Brain pericyte (primary cell): ENCODE measurements at regions not wholly inside any gene's neighbourhood (a gene's known extent, or its start where the extent isn't known, plus 50 kb on each side); places are given as distances from the start of the nearest gene placed in this dataset.

ENCODE experiments used
- DNase-seq: peaks from one replicate; pipeline ENCODE4 v3.0.0-alpha.2; 2012; ENCODE audit warnings: low read depth, low spot score

DNA sequence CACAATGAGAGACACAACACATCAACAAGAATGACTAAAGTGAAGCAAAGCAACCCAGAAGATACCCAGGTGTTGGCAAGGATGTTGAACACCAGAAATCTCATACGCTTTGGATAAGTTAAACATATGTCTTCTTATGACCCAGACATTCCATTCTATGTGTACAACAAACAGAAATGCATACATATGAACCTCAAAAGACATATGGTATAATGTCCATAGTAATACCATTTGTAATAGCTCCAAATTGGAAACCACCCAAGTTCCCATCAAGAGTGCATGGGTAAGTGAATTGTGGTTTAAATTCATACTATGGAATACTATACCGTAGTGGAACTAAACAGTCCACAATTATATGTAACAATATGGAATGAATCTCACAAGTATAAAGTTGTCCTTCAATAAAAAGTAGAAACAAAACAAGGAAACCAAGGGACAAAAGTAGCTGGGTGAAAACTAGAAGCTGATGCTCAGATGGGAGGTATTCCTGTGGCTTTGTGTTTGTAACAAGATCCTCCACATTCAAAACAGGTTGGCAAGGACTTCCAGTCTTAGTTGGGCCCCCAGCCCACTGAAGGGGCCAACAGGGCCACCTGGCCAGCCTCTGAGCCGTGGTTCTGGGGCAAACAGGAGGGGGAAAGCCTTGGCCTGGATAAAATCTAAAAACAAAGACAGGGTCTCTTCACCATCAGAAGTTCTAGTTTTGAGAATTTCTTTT lies 171.8 kb upstream of the PITX1 start:
- no peak for DNase-seq

DNA sequence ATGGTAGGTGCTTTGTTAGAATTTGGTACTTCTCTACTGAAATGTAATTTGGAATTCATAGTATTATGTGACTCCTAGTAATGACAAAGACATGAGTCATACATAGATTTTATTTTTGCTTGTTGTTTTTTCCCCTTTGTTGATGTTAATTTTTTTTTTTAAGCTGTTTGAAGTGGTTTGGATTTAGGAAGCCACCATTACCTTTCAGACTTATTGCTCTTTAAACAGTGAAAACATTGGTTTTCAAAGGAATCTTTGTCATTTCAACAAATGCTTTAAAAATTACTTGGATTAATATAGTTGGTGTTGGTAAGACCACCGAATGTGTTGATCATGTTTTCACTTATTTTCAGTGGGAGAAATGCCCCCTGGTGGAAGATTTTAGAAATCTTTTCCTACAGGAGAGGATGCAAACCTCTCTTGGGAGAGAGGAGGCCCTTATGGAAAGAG lies 170.1 kb upstream of the PITX1 start:
- DNase-seq: no peak

DNA sequence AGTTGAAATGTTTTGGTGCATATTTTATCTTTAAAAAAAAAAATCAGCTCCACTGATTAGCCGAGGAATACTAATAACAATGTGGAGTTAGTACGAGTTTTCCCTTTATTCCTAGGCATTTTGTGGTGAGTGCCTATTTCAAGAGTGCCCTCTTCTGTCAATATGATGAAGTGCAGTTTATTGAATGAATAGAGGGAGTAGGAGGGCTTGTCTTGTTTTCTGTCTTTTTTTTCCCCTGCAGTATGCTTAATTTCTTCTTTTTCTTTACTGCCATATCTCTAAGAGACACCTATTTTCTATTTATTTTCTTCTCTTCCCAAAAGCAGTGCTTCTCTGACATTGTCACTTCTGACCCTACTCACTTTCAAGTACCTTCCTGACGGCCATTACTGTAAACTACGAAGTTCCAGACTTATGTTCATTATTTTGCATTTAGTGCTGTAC lies 169.6 kb upstream of the PITX1 start:
- DNase-seq: no peak

DNA sequence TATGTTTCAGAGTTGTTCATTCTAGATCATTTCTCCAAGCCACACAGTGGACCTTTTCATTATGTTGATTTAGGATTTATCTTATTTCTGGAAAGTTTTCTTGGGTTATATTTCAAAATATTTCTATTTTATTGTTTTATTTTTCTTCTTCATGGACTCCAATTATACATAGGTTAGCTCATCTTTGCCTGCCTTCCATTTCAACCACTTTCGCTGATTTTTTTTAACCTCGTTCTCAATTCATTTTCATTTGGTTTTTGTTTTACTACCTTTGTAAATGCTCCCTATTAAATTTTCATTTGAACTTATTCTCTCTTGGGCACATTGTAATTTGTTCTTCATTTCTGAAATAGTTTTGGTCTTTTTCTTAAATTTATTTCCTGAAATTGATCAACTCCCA lies 169.0 kb upstream of the PITX1 start:
- no peak for DNase-seq

DNA sequence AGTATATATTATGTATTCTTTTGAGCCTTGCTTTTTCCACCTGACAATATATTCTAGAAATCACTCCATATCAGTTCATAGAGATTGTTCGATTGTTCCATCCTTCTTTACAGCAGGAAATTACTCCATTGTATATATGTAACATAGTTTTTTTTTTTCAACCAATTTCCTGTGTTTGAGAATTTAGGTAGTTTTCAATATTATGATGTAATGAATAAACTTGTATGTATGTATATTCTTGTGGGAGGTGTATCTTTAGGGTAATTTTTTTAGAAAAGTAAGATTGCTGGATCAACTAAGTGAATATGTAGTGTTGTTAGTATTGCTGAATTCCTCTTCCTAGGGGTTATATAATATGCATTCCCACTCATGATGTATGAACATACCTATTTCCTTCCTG lies 165.9 kb upstream of the PITX1 start:
- DNase-seq: no peak

DNA sequence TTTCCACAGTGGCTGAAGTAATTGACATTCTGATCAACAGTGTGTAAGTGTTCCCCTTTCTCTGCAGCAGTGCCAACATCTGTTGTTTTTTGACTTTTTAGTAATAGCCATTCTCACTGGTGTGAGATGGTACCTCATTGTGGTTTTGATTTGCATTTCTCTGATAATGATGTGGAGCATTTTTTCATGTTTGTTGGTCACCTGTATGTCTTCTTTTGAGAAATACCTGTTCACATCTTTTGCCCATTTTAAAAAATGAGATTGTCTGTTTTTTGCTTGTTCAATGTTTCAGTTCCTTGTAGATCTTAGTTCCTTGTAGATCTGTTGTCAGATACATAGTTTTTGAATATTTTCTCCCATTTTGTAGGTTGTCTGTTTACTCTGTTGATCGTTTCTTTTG lies 162.5 kb upstream of the PITX1 start:
- no peak for DNase-seq

DNA sequence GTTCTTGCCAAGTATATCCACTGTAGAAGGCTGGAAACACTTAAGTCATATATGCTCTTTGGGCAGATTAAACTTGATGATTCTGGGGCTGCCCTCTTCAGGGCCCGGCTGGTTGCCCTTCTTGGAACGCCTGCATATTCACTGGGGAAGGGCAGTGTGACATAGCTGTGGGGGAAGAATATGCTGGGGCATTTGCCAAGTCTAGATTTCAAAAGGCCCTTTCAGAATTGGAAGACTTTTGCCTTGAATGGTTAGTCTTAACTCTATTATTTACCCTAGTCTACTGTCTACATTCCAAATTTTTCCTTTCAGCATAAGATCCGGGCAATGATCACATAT lies 161.2 kb upstream of the PITX1 start:
- no peak for DNase-seq

DNA sequence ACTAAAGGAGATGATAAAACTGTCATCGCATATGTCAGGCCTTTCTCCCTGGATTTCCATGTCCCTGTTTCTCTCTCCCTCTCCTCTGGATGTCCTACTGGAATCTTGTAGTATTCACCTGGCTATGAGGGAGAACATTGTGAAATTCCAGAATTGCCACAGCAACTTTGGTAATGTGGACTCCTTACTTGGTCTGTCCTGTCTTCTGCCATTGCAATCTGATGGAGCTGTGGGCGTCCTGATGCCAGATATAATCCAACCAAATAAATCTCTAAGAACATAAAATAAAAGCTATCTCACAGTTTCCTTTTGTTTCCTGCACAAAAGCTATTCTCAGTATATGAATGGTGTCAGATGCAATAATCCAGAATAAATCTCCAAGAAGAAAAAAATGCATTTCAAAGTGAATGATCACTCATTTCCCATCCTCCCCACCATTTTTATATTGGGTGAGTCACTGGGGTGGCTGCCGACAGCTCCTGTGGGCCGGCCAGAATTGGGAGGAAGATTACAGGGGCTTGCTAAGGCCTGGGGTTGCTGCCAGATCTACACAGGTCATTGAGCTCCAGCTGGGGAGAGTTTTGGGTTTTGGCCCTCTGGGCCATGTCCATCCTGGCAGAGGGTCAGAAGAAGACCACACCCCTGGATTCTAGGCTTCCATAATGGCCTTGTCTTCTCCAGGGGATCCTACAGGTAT lies 160.7 kb upstream of the PITX1 start:
- no peak for DNase-seq

DNA sequence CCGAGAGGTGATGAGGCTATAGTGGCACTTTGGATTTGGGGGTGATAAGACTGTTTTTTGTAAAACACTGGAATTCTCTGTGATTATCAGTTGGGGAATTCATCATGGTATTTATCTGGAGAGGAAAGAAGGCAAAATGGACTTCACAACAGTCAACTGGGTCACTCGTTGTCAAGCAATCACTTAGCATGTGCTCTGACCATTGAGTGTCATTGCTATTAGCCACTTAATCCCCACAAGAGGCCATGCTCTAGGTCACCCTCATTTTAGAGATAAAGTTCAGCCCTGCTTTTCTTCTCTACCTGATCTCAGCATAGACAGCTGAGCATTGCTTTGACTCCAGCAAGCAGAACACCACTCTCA lies 160.1 kb upstream of the PITX1 start:
- no peak for DNase-seq

DNA sequence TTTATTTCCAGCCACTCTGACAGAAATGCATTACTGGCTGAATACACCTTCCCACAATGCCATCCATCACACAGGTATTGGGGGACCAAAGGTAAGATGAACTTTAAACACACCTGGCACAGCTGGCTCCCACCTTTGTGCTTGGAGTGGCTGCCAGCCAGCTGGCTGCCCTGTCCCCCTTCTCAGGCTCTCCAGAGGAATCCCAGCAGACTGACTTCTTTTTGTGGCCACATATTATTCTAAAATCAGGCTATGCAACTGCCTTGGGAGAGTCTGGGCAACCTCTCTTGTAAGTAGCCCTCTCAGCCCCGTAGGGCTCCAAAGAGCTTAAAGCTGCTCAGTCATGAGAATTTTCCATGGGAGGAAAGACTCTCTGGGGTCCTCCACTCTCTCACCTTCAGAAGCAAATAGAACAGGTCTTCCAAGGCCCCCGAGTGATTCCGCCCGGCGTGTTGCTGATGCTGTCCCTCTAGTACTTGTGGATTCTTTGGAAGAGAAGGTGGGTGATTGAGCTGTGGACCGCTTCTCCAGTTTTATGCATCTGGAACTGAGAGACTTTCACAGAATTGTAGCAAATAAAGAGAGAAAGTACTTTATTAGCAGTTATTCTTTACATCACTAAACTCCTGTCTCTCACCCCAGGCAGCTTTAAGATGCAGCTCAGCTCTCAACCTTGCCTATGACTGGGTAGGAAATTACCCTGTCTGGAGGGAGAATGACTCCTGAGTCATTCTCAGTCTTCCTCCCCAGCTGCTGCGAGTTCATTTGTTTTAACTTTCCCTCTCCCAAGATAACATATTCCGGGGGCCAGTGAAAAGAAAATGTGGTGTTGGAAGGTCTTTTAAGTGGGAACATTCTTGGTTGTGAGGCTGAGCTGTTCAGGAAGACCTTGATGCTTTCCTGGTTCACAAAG lies 159.4 kb upstream of the PITX1 start:
- no peak for DNase-seq

DNA sequence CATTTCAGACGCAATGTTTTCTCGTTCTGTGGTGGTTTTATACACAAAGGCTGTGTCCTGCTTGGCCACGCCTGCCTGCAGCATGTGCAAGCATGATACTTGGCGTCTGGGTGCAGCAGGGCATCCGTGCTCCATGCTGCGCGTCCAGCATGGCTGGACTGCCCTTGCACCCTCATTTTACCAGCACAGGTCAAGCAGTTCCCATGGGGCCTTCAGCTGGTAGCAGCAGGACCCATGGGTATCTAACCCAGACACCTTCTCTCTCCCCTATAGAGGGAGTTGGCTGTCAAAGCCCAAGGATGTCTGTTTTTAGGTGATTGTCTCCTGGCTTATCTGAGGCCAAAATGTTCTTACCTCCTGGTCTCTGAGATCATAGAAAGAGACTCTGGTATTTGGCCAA lies 158.3 kb upstream of the PITX1 start:
- DNase-seq: no peak

DNA sequence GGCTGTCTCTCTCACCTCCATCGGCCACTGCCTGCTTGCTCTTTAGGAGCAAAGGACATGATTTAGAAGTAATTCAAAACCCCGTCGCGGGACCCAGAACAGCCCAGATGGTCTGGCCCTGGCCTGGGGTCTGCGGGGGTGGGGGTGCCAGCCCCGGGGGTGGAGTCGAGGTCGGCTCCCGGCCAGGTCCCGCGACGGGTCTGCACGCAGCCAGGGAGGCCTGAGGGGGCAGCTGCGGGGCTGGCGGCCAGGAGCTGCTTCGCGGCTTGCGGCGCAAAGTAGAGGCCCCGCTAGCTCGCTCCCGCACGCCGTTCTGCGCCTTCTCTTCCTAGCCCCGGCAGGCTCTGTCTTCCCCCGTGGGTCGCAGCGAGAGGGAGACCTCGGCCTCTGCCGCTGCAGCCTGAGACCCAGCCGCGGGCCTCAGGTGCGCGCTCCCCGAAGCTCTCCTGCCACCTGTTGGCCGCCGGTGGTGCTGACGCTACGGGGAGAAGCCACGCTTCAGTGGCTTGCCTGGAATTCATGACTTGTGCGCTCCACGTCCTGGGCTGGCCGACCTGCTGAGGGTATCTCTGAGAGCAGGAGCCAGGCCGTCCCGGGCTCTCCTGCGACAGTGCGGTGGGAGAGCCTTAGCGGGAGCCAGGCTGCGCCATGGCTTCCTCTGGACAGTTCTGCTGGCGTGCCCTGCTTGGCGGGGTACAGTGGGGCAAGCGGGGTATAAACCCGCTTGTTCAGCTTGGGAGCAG lies 157.2 kb upstream of the PITX1 start:
- DNase-seq: peak; percentile 11

DNA sequence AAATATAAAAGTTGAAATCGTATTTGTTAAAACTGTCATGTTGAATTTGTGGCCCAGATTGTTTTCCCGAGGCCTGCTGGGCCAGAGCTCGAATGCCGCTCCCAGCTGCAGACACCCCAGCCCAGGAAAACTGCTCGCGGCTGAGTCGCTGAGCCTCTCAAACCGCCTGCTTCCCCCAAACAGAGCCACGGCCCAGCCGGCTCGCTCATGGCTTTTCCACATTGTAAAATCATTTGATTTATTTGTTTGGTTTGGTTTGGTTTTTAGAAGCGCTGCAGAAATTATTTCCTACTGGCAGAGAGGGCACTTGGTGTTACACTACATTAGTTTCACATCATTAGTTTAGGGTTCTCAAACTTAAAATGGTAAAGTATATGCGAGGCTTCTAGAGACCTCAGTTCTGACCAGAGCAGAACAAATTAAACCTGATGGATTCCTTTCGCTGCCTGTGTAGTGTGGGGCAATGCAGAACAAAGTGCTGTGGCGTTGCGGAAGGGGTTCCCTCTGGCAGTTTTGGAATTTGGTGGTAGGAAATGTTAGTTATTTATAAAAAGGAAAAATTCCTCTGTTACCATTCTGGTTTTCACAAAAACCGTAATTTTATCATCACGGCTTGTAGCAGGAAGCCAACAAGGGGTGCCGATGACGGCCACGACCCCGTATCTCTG lies 156.5 kb upstream of the PITX1 start:
- DNase-seq: no peak

DNA sequence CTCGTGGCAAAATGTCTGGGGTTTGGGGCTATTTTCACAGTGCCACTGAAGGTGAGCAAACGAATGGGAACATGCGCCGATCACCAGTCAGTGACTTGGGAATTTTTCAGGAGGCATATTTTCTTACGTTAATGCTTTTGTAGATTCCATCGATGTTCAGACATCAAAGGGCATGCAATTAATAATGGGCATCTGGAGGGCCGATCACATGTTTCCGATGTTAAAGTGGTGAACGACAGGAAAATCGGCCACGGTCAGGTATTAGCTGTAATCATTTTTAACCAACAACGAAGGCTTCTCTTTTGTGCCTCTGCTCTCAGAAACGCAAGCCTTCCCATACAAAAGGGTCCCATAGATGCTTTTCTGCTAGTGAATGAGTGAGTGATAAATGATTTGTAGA lies 155.0 kb upstream of the PITX1 start:
- DNase-seq: no peak

DNA sequence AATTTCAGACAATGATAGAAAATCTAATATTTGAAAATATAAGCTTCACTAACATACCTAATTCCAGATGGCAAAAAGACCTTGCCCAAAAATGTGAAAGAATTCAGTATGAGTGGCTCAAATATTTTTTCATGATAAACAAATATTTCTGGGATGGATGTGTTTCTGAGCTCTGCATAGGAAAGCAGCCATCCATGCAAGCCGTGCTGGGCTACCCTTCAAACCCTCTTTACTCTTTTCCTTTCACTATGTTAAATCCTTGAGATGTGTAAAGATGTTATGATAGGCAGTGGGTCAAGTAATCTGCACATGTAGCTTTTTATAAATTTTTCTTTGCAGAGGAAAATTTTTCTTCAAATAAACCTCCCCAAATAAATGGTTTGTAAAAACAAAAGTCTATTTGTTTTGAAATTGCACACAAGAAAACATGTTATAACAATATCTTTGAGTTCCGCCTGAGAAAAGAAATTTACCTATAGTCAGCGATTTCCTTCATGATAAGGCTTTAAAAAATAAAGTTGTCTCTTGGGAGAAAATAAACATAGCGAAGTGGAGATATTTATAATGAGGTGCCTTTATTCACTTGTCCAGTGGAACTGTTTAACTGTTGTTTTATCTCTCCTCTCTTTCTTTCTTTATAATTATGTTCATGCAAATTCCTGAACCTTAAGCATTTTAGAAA lies 154.3 kb upstream of the PITX1 start:
- DNase-seq: no peak

DNA sequence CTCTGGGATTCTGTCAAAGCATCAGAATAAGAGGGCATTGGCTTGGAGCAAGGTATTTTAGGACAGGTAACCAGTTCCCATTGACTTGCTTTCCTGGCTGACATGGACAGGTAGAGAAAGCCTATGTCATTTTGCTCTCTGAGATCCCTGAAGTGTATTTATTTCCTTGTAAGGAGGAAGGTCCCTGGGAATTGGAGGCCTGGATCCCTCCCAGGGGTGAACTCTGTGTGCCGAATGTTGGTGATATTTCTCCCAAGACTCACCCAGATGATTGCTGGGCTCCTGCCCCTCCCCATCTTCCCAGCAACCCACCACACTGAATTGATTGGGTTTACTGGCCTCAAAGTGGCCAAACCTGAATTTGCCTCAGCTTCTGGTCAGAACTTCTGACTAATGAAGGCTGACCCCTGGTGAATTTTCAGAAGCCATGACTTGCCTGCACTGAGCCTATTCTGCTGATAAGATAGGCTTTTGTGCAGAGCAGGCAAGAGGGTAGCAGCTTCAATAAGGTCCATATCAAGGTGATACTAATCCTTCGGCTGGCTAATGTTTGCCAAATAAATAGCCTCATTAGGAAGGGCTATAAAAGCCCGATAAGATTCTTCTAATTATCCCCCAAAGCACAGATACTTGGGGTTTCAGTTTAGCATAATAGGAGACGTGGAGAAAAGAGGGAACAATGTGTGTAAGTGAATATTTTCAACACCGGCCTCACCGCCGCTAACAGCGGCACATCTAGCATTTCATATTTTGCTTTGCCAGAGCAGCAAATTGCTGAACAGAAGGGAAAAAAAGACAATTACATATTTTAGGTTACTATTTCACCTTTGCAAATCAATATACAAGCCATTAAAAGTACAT lies 152.9 kb upstream of the PITX1 start:
- DNase-seq: no peak

DNA sequence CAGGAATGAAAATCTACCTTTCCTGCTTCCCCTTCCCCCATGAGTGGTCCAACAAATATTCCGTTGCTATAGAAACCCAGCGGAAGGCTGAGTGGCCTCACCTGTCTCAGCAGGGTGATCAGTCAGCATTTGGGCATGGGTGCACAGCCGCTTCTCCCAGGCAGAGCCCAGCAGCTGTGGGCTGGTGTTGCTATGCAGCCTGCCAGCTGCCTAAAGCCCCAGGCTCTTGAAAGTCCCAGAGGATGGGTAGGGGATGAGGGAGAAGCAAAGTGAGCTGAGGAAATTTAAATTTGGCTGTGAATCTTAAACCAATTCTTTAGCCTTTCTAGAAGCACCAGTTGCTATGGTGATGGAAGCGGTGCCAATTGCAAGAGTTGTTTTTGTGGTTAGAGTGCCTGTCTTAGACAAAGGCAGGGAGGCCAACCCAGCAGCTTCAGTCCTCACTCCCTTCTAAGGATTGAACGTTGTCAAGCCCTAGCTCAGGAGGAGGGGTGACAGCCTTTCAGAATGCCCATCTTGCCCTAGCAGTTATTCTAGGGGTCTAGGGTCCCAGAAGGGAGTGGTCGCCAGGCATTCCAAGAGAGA lies 151.5 kb upstream of the PITX1 start:
- no peak for DNase-seq

DNA sequence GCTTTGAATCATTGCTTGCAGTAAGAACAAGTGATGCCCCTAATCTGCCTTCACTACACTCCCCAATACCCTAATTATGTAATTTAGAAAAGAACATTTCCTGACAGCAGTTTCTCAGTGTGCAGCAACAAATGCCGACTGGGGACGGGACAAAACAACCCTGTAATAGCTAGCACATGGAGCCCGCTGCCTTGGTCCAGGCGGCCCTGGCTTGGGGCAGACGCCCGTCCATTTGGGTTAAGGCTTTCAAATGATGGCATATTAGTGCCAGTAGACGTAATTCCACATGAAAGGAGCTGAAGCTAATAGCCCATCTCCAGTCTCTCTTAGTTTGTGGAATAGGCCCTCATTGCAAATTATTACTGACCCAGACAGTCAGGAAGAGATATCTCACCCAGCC lies 150.6 kb upstream of the PITX1 start:
- DNase-seq: no peak

DNA sequence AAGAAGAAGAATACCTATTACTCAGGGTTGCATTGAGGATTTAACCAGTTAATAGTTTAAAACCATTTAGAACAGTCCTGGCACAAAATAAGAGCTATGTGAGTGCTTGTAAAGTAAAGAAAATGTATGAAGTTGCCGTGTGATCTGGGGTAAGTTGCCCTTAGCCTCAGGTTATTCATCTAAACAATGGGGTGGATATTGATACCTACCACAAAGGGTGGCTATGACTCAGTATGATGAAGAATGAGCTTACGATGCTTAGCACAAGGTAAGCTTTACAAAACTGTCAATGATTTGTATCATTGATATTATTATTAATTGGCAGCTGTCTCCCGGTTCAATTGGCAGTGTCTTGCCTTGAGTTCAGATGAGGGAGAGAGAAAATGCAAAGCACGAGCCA lies 149.4 kb upstream of the PITX1 start:
- DNase-seq: no peak
